Esophagus muscularis mucosa (tissue), 4 donors: ENCODE measurements at regions not wholly inside any gene's neighbourhood (a gene's known extent, or its start where the extent isn't known, plus 50 kb on each side); places are given as distances from the start of the nearest gene placed in this dataset.

Experiments
- DNase-seq: peaks from one replicate; pipeline ENCODE4 v3.0.0-alpha.2; 2017; ENCODE audit errors: extremely low spot score
- H3K27ac ChIP-seq, 4 donors: fragments of 200-600 bp; sonication (generic); replicated peaks in 1 of 4; 1 replicate in 3 of 4; 2 replicates in 1 of 4; pipeline ENCODE4 v1.5.1; 2016 to 2019; ENCODE audit warnings: mild to moderate bottlenecking in 1 of 4
- H3K27me3 ChIP-seq, 4 donors: fragments of 200-600 bp; sonication (generic); one replicate each; pipeline versions ENCODE4 v1.5.1 to v1.6.0; 2016 to 2019
- H3K36me3 ChIP-seq, 4 donors: fragments of 200-600 bp; sonication (generic); one replicate each; pipeline ENCODE4 v1.5.1; 2016 to 2019
- H3K4me1 ChIP-seq, 4 donors: fragments of 200-600 bp; sonication (generic); one replicate each; pipeline ENCODE4 v1.5.1; 2016 to 2019
- H3K4me3 ChIP-seq, 4 donors: fragments of 200-600 bp; sonication (generic); 1 replicate in 2 of 4; 2 replicates in 2 of 4; pipeline ENCODE4 v1.5.1; 2016 to 2019; ENCODE audit warnings: mild to moderate bottlenecking in 4 of 4, moderate library complexity in 1 of 4
- H3K9me3 ChIP-seq, 4 donors: fragments of 200-600 bp; sonication (generic); 1 replicate in 3 of 4; 2 replicates in 1 of 4; pipeline ENCODE4 v1.5.1; 2016 to 2019
- CTCF ChIP-seq, 3 experiments: fragments of 200-600 bp in 2 of 3; fragments of 450-650 bp in 1 of 3; sonication (generic) in 2 of 3; IDR thresholded peaks; one replicate each; pipeline ENCODE4 v1.5.1; 2017 to 2019; ENCODE audit warnings: antibody characterized with exemption in 3 of 3, mild to moderate bottlenecking in 2 of 3, moderate library complexity in 1 of 3
- EP300 ChIP-seq: sonication (generic); formaldehyde crosslinking; IDR thresholded peaks from one replicate; pipeline ENCODE4 v1.6.1; 2017; ENCODE audit warnings: antibody characterized with exemption
- POLR2A ChIP-seq: fragments of 450-650 bp; IDR thresholded peaks from one replicate; pipeline ENCODE4 v1.6.1; 2017; ENCODE audit warnings: antibody characterized with exemption, moderate library complexity, mild to moderate bottlenecking, low read depth
- POLR2AphosphoS5 ChIP-seq, 2 donors: sonication (generic); formaldehyde crosslinking; IDR thresholded peaks; one replicate each; pipeline ENCODE4 v1.6.1; 2017; ENCODE audit warnings: antibody characterized with exemption in 2 of 2
- WGBS: methylation state at CpG from one replicate; pipeline ENCODE4 v1.1.5; 2018; 5-methylcytosine and 5-hydroxymethylcytosine counted together
- intact Hi-C: fragments of 100-400 bp; cut with DNase I; formaldehyde crosslinking; loops from one replicate; pipeline ENCODE4 v1.15.1; 2023

- WGBS, result 93% methylated on average over 4 of the region's 4 CpGs
- Histone ChIP-seq H3K36me3 (no peaks in the 10 kb centered on the region), H3K9me3 (no peaks in the 10 kb centered on the region), H3K27ac (no peak overlapping the region), H3K4me1 (peaks cover 20 to 31% (median 26%) of the 10 kb centered on the region in 4 donors), H3K27me3 (no peaks in the 10 kb centered on the region), H3K4me3 (no peak overlapping the region)
- no peak for TF ChIP-seq EP300
- TF ChIP-seq POLR2A, result no peak
- no peak for TF ChIP-seq POLR2AphosphoS5 (IDR thresholded peaks at IDR 0.05)
- TF ChIP-seq CTCF (IDR thresholded peaks at IDR 0.05), result no peak
- intact Hi-C loops, result no loop called here
- DNase-seq, result no peak
These were observed 169.3 kb upstream of the PRICKLE1 start for GRCh38 chr12:42758806-42759205.

- H3K27ac ChIP-seq, result no peak overlapping the region
- H3K4me3 ChIP-seq, result no peak overlapping the region
- intact Hi-C loops, result no loop called here
- H3K4me1 ChIP-seq, result peaks cover 20 to 31% (median 26%) of the 10 kb centered on the region in 4 donors
- no peaks in the 10 kb centered on the region for H3K27me3 ChIP-seq
- no peaks in the 10 kb centered on the region for H3K36me3 ChIP-seq
- TF ChIP-seq EP300 (no peak), POLR2A (no peak), POLR2AphosphoS5 (IDR thresholded peaks at IDR 0.05) (no peak)
- DNase-seq, result peak; percentile 45
- WGBS, result 80% methylated on average over 8 of the region's 8 CpGs
- no peaks in the 10 kb centered on the region for H3K9me3 ChIP-seq
These were observed 168.1 kb upstream of the PRICKLE1 start for GRCh38 chr12:42757624-42758119.

- peaks cover 16 to 31% (median 26%) of the 10 kb centered on the region in 4 donors for H3K4me1 ChIP-seq
- intact Hi-C loops, result no loop called here
- H3K9me3 ChIP-seq, result no peaks in the 10 kb centered on the region
- TF ChIP-seq POLR2AphosphoS5 (IDR thresholded peaks at IDR 0.05) (no peak), POLR2A (no peak), CTCF (IDR thresholded peaks at IDR 0.05) (no peak), EP300 (no peak)
- no peaks in the 10 kb centered on the region for H3K36me3 ChIP-seq
- H3K27me3 ChIP-seq, result no peaks in the 10 kb centered on the region
- WGBS, result 58% methylated on average over 9 of the region's 9 CpGs
- peak; percentile 88 for DNase-seq
- H3K4me3 ChIP-seq, result no peak overlapping the region
- H3K27ac ChIP-seq, result peak overlapping the region in 1 of 4 donors; percentile 46
These were observed 167.5 kb upstream of the PRICKLE1 start for GRCh38 chr12:42756841-42757623.

GRCh38 chr12:42750356-42750755, 160.8 kb upstream of the PRICKLE1 start:
- 91% methylated on average over 1 of the region's 1 CpG for WGBS
- Histone ChIP-seq H3K27me3 (no peaks in the 10 kb centered on the region), H3K27ac (no peak overlapping the region), H3K4me3 (no peak overlapping the region), H3K4me1 (no peaks in the 10 kb centered on the region), H3K36me3 (no peaks in the 10 kb centered on the region), H3K9me3 (peaks cover 0 to 8% (median 3%) of the 10 kb centered on the region in 4 donors)
- intact Hi-C loops, result no loop called here
- no peak for DNase-seq
- TF ChIP-seq POLR2AphosphoS5 (IDR thresholded peaks at IDR 0.05), result no peak
- no peak for TF ChIP-seq EP300
- no peak for TF ChIP-seq POLR2A
- TF ChIP-seq CTCF (IDR thresholded peaks at IDR 0.05), result no peak

- TF ChIP-seq POLR2AphosphoS5 (IDR thresholded peaks at IDR 0.05), result no peak
- TF ChIP-seq EP300, result no peak
- no peak for TF ChIP-seq POLR2A
- no peak for TF ChIP-seq CTCF (IDR thresholded peaks at IDR 0.05)
- H3K36me3 ChIP-seq, result no peaks in the 10 kb centered on the region
- no peak overlapping the region for H3K4me3 ChIP-seq
- intact Hi-C loops, result loop anchor here (10.0 kb wide), 1 partner anchor 164 kb away; the partner anchor contains the start of gene PRICKLE1
- H3K4me1 ChIP-seq, result peaks cover 3 to 9% (median 8%) of the 10 kb centered on the region in 4 donors
- no peak overlapping the region for H3K27ac ChIP-seq
- no peaks in the 10 kb centered on the region for H3K27me3 ChIP-seq
- peaks cover 0 to 8% (median 3%) of the 10 kb centered on the region in 4 donors for H3K9me3 ChIP-seq
- 96% methylated on average over 1 of the region's 1 CpG for WGBS
- DNase-seq, result no peak
These were observed 159.7 kb upstream of the PRICKLE1 start for GRCh38 chr12:42749239-42749638.
